WTC11 (cell line): ENCODE measurements at regions not wholly inside any gene's neighbourhood (a gene's known extent, or its start where the extent isn't known, plus 50 kb on each side); places are given as distances from the start of the nearest gene placed in this dataset.

Source experiments
- ATAC-seq: fragments of 200-7000 bp; cut with Tn5 transposase; 2 replicates; pipeline ENCODE4 v1.10.0; 2021; ENCODE audit warnings: mild to moderate bottlenecking, moderate library complexity
- CTCF ChIA-PET: fragments of 300-600 bp; sonication (Branson Sonifier 250); formaldehyde crosslinking; loops from one replicate; lab custom pipeline; 2021; ENCODE audit warnings: antibody characterized with exemption; lab: Charles Lee
- POLR2A ChIA-PET: fragments of 350-600 bp; sonication (Branson Sonifier 250); formaldehyde crosslinking; loops from one replicate; lab custom pipeline; 2021; ENCODE audit warnings: antibody characterized with exemption; lab: Charles Lee
- DNase-seq: peaks from one replicate; pipeline ENCODE4 v3.0.0; 2021; ENCODE audit warnings: low spot score
- H3K27ac Mint-ChIP-seq: 2 replicates; pipeline ENCODE4 v1.8.0; 2021; ENCODE audit warnings: mixed read lengths
- H3K27me3 Mint-ChIP-seq: 2 replicates; pipeline ENCODE4 v1.8.0; 2021; ENCODE audit warnings: low read depth, mild to moderate bottlenecking, moderate library complexity, mixed read lengths
- H3K36me3 Mint-ChIP-seq: 2 replicates; pipeline ENCODE4 v1.8.0; 2021; ENCODE audit warnings: mixed read lengths
- H3K4me1 Mint-ChIP-seq: 2 replicates; pipeline ENCODE4 v1.8.0; 2022; ENCODE audit warnings: mixed read lengths
- H3K4me3 Mint-ChIP-seq: 2 replicates; pipeline ENCODE4 v1.8.0; 2021; ENCODE audit warnings: mild to moderate bottlenecking, moderate library complexity, mixed read lengths
- H3K9me3 Mint-ChIP-seq: 2 replicates; pipeline ENCODE4 v1.8.0; 2021; ENCODE audit warnings: mixed read lengths
- ELF4 ChIP-seq: sonication (generic); formaldehyde crosslinking; IDR thresholded peaks from 2 replicates; pipeline ENCODE4 v1.8.1; 2022; ENCODE audit warnings: low read depth, mild to moderate bottlenecking, moderate library complexity, missing genetic modification reagents
- EMX1 ChIP-seq: fragments of 250-450 bp; sonication (Bioruptor Pico); IDR thresholded peaks from 2 replicates; pipeline ENCODE4 v1.8.0; 2021; ENCODE audit warnings: mild to moderate bottlenecking
- ETV6 ChIP-seq: sonication (generic); formaldehyde crosslinking; IDR thresholded peaks from 2 replicates; pipeline ENCODE4 v1.8.1; 2022; ENCODE audit warnings: mild to moderate bottlenecking, missing genetic modification reagents
- GABPB1 ChIP-seq: sonication (generic); formaldehyde crosslinking; IDR thresholded peaks from 2 replicates; pipeline ENCODE4 v1.8.1; 2023; ENCODE audit warnings: mild to moderate bottlenecking, missing genetic modification reagents
- NFYB ChIP-seq: sonication (generic); formaldehyde crosslinking; conservative IDR thresholded peaks from 2 replicates; pipeline ENCODE4 v1.8.0; 2022; ENCODE audit warnings: low read depth, missing genetic modification reagents
- PRDM15 ChIP-seq: sonication (generic); formaldehyde crosslinking; IDR thresholded peaks from 2 replicates; pipeline ENCODE4 v1.8.0; 2022; ENCODE audit warnings: missing genetic modification reagents
- RORB ChIP-seq: fragments of 250-450 bp; sonication (Bioruptor Pico); IDR thresholded peaks from 2 replicates; pipeline ENCODE4 v1.9.0; 2021; ENCODE audit warnings: mild to moderate bottlenecking
- SOX15 ChIP-seq: fragments of 250-450 bp; sonication (Bioruptor Pico); IDR thresholded peaks from 2 replicates; pipeline ENCODE4 v1.9.0; 2021; ENCODE audit warnings: mild to moderate bottlenecking
- SP1 ChIP-seq: sonication (generic); formaldehyde crosslinking; conservative IDR thresholded peaks from 2 replicates; pipeline ENCODE4 v1.8.1; 2022; ENCODE audit warnings: missing genetic modification reagents
- TP53 ChIP-seq: sonication (generic); formaldehyde crosslinking; IDR thresholded peaks from 2 replicates; pipeline ENCODE4 v1.8.1; 2023; ENCODE audit warnings: mild to moderate bottlenecking, missing genetic modification reagents
- ZNF317 ChIP-seq: sonication (generic); formaldehyde crosslinking; IDR thresholded peaks from 2 replicates; pipeline ENCODE4 v1.8.1; 2023; ENCODE audit warnings: low read depth, mild to moderate bottlenecking, moderate library complexity, missing genetic modification reagents, borderline replicate concordance
- TF ChIP-seq, protein P1 (sequence below): fragments of 250-450 bp; sonication (Bioruptor Pico); IDR thresholded peaks from 2 replicates; pipeline ENCODE4 v1.8.0; 2021; ENCODE audit warnings: mild to moderate bottlenecking
- TF ChIP-seq, protein P2 (sequence below): sonication (generic); formaldehyde crosslinking; IDR thresholded peaks from 2 replicates; pipeline ENCODE4 v1.8.0; 2023; ENCODE audit warnings: mild to moderate bottlenecking, missing genetic modification reagents
- TF ChIP-seq, protein P3 (sequence below): sonication (generic); formaldehyde crosslinking; IDR thresholded peaks from 2 replicates; pipeline ENCODE4 v1.8.0; 2022; ENCODE audit warnings: mild to moderate bottlenecking, missing genetic modification reagents

DNA sequence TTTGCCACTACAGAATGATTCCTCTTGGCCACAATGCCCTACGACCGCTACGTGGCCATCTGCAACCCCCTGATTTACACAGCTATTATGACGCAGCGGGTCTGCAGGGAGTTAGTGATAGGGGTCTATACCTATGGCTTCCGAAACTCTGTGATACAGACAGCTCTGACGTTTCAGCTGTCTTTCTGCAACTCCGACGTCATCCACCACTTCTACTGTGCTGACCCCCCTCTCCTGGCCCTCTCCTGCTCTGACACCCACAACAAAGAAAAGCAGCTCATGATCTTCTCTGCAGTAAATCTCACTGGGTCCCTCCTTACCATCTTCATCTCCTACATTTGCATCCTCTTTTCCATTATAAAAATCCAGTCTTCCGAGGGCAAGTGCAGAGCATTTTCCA lies 52.3 kb upstream of the OR5P2 start:
- no peak for DNase-seq
- Mint-ChIP-seq H3K9me3 (no peaks in the 10 kb centered on the region), H3K27me3 (no peaks in the 10 kb centered on the region), H3K36me3 (no peaks in the 10 kb centered on the region), H3K27ac (peak overlapping the region; percentile 36; the same call in 1 of the 2 replicates)
- CTCF ChIA-PET, result interaction anchor here (1.2 kb wide), 1 partner anchor 56 kb away, joined by 5 read pairs; no protein-coding TSS in a partner anchor
- TF ChIP-seq EMX1 (CRISPR knock-in tag), result no peak
- no peak for TF ChIP-seq SP1
- TF ChIP-seq, protein P1, sequence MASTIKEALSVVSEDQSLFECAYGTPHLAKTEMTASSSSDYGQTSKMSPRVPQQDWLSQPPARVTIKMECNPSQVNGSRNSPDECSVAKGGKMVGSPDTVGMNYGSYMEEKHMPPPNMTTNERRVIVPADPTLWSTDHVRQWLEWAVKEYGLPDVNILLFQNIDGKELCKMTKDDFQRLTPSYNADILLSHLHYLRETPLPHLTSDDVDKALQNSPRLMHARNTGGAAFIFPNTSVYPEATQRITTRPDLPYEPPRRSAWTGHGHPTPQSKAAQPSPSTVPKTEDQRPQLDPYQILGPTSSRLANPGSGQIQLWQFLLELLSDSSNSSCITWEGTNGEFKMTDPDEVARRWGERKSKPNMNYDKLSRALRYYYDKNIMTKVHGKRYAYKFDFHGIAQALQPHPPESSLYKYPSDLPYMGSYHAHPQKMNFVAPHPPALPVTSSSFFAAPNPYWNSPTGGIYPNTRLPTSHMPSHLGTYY (CRISPR knock-in tag), result no peak
- no peak for TF ChIP-seq NFYB
- TF ChIP-seq ELF4 (CRISPR knock-in tag), result no peak
- TF ChIP-seq ETV6 (CRISPR knock-in tag), result no peak
- TF ChIP-seq, protein P2, sequence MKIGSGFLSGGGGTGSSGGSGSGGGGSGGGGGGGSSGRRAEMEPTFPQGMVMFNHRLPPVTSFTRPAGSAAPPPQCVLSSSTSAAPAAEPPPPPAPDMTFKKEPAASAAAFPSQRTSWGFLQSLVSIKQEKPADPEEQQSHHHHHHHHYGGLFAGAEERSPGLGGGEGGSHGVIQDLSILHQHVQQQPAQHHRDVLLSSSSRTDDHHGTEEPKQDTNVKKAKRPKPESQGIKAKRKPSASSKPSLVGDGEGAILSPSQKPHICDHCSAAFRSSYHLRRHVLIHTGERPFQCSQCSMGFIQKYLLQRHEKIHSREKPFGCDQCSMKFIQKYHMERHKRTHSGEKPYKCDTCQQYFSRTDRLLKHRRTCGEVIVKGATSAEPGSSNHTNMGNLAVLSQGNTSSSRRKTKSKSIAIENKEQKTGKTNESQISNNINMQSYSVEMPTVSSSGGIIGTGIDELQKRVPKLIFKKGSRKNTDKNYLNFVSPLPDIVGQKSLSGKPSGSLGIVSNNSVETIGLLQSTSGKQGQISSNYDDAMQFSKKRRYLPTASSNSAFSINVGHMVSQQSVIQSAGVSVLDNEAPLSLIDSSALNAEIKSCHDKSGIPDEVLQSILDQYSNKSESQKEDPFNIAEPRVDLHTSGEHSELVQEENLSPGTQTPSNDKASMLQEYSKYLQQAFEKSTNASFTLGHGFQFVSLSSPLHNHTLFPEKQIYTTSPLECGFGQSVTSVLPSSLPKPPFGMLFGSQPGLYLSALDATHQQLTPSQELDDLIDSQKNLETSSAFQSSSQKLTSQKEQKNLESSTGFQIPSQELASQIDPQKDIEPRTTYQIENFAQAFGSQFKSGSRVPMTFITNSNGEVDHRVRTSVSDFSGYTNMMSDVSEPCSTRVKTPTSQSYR, result no peak
- no peak for TF ChIP-seq GABPB1 (CRISPR knock-in tag)
- TF ChIP-seq, protein P3, sequence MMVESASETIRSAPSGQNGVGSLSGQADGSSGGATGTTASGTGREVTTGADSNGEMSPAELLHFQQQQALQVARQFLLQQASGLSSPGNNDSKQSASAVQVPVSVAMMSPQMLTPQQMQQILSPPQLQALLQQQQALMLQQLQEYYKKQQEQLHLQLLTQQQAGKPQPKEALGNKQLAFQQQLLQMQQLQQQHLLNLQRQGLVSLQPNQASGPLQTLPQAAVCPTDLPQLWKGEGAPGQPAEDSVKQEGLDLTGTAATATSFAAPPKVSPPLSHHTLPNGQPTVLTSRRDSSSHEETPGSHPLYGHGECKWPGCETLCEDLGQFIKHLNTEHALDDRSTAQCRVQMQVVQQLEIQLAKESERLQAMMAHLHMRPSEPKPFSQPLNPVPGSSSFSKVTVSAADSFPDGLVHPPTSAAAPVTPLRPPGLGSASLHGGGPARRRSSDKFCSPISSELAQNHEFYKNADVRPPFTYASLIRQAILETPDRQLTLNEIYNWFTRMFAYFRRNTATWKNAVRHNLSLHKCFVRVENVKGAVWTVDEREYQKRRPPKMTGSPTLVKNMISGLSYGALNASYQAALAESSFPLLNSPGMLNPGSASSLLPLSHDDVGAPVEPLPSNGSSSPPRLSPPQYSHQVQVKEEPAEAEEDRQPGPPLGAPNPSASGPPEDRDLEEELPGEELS (CRISPR knock-in tag), result no peak
- no peak for TF ChIP-seq PRDM15
- no peak for TF ChIP-seq SOX15 (CRISPR knock-in tag)
- no peak for TF ChIP-seq RORB (CRISPR knock-in tag)
- TF ChIP-seq ZNF317 (CRISPR knock-in tag), result no peak
- TF ChIP-seq TP53, result no peak
- TF ChIP-seq, all 79 proteins: peak for 0
- POLR2A ChIA-PET, result no interaction called here
- H3K4me3 Mint-ChIP-seq, result no peak overlapping the region
- peaks cover 15% of the 10 kb centered on the region for H3K4me1 Mint-ChIP-seq
- ATAC-seq, result no peak
